ENCODE measurements at regions not wholly inside any gene's neighbourhood (a gene's known extent, or its start where the extent isn't known, plus 50 kb on each side); places are given as distances from the start of the nearest gene placed in this dataset.

DNA sequence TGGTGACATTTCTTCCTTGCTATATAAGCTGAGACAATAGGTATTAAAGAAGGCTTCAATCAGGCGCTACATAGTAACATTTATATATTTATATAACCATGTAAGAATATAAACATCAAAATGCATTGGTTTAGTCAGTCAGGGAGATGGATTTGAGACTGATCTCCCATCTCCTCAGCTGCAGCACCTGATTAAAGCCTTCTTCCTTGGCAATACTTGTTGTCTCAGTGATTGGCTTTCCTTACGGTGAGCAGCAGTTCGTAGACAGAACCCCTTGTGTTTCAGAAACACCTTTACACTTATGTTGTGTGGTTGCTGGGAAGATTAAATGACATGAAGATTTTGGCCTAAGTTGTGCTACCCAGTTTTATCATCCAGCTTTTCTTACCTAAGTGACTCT, 323.3 kb upstream of the DUSP10 start:
- no peak for FAIRE-seq
- TF ChIP-seq CTCF (IDR thresholded peaks at IDR 0.05; ENCODE audit: borderline replicate concordance, extremely low read depth, insufficient read depth), result no peak

GRCh38 chr1:222064388-222065211, 322.7 kb upstream of the DUSP10 start:
- no peaks in the 10 kb centered on the region for H3K36me3 ChIP-seq (ENCODE audit: control insufficient read depth in 2 of 3, insufficient read depth in 3 of 3, low read length in 3 of 3)
- DNase-seq, result no peak
- FAIRE-seq, result no peak
- H3K9ac ChIP-seq (ENCODE audit: low read length in 3 of 3), result no peak overlapping the region
- H3K27me3 ChIP-seq (ENCODE audit: control insufficient read depth, insufficient read depth, low read length), result no peaks in the 10 kb centered on the region
- intact Hi-C loops (cut with DNase I), result no loop called here
- no peak for TF ChIP-seq CTCF (IDR thresholded peaks at IDR 0.05; ENCODE audit: borderline replicate concordance, extremely low read depth, insufficient read depth)
- no peaks in the 10 kb centered on the region for H3K4me1 ChIP-seq (ENCODE audit: control insufficient read depth in 2 of 3, insufficient read depth in 2 of 3, low read depth in 1 of 3, low read length in 3 of 3)
- no peak overlapping the region for H3K27ac ChIP-seq (ENCODE audit: low read depth in 2 of 2, low read length in 2 of 2)
- peaks cover 0 to 4% (median 0%) of the 10 kb centered on the region in 3 donors for H3K9me3 ChIP-seq (ENCODE audit: control insufficient read depth in 2 of 3, insufficient read depth in 1 of 3, low read length in 3 of 3)
- H3K4me3 ChIP-seq (ENCODE audit: low read length in 3 of 3), result no peak overlapping the region

More for the DNA sequence above, 323.3 kb upstream of the DUSP10 start:
- no peaks in the 10 kb centered on the region for H3K27me3 ChIP-seq (ENCODE audit: control insufficient read depth, insufficient read depth, low read length)
- H3K4me3 ChIP-seq (ENCODE audit: low read length in 3 of 3), result no peak overlapping the region
- H3K36me3 ChIP-seq (ENCODE audit: control insufficient read depth in 2 of 3, insufficient read depth in 3 of 3, low read length in 3 of 3), result no peaks in the 10 kb centered on the region
- intact Hi-C loops (cut with DNase I), result no loop called here
- DNase-seq, result no peak
- no peak overlapping the region for H3K9ac ChIP-seq (ENCODE audit: low read length in 3 of 3)
- no peak overlapping the region for H3K27ac ChIP-seq (ENCODE audit: low read depth in 2 of 2, low read length in 2 of 2)
- no peaks in the 10 kb centered on the region for H3K4me1 ChIP-seq (ENCODE audit: control insufficient read depth in 2 of 3, insufficient read depth in 2 of 3, low read depth in 1 of 3, low read length in 3 of 3)
- H3K9me3 ChIP-seq (ENCODE audit: control insufficient read depth in 2 of 3, insufficient read depth in 1 of 3, low read length in 3 of 3), result peaks cover 0 to 4% (median 0%) of the 10 kb centered on the region in 3 donors

- H3K27ac ChIP-seq (ENCODE audit: low read depth in 2 of 2, low read length in 2 of 2), result no peak overlapping the region
- no peak overlapping the region for H3K4me3 ChIP-seq (ENCODE audit: low read length in 3 of 3)
- DNase-seq (no peak), FAIRE-seq (no peak)
- no peak overlapping the region for H3K9ac ChIP-seq (ENCODE audit: low read length in 3 of 3)
- intact Hi-C loops (cut with DNase I), result no loop called here
- no peaks in the 10 kb centered on the region for H3K36me3 ChIP-seq (ENCODE audit: control insufficient read depth in 2 of 3, insufficient read depth in 3 of 3, low read length in 3 of 3)
- H3K9me3 ChIP-seq (ENCODE audit: control insufficient read depth in 2 of 3, insufficient read depth in 1 of 3, low read length in 3 of 3), result peaks cover 0 to 4% (median 0%) of the 10 kb centered on the region in 3 donors
- no peaks in the 10 kb centered on the region for H3K27me3 ChIP-seq (ENCODE audit: control insufficient read depth, insufficient read depth, low read length)
- no peak for TF ChIP-seq CTCF (IDR thresholded peaks at IDR 0.05; ENCODE audit: borderline replicate concordance, extremely low read depth, insufficient read depth)
- no peaks in the 10 kb centered on the region for H3K4me1 ChIP-seq (ENCODE audit: control insufficient read depth in 2 of 3, insufficient read depth in 2 of 3, low read depth in 1 of 3, low read length in 3 of 3)
Observed at GRCh38 chr1:222062640-222063039, 320.8 kb upstream of the DUSP10 start.
